Islet of Langerhans (tissue), 1 donor: ENCODE measurements at regions not wholly inside any gene's neighbourhood (a gene's known extent, or its start where the extent isn't known, plus 50 kb on each side); places are given as distances from the start of the nearest gene placed in this dataset.
"Not testable (repeated sequence)": the region's sequence is repeated elsewhere in the genome, so short reads cannot be mapped to it uniquely, and the experiment has no call there.

ENCODE experiments used
- FAIRE-seq: peaks from one replicate; lab custom pipeline; 2011; peaks lifted over from hg19 to GRCh38; lab: Jason Lieb, UNC

DNA sequence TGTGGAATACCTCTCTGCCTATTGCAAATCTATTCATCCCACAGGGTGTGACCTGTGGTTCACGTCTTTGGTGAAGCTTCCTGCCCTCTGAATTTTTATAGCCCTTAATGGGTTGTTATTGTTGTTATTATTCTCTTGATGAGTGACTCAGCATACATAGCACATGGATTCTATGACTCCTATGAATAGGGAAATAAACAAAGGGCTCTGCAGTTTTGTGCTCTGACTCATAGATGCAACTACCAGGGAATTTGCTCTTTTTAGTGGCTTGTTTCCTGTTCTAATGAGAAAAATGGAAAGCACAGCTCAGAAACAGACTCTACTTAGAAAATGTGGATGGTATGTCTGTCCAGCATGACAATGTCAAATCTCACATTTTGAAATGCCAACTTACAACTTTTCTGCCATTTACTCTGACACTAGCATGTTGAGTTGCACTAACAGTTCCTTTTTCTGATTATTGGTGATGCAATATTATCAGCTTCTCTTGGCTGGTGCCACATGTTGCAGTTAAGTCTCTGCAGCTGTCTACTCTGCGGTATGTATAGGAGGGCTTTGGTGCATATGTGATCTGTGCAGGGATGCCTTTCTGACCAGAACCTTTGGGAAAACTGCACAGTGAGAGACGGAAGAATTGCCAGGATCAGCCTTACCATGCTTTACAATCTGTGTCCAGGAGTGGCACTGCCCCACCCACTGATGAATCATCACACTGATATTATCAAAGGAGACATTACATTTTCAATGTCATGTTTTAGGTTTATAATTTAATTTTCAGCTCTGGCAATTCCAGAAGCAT, 996.4 kb upstream of the WWC1 start:
- FAIRE-seq = no peak

DNA sequence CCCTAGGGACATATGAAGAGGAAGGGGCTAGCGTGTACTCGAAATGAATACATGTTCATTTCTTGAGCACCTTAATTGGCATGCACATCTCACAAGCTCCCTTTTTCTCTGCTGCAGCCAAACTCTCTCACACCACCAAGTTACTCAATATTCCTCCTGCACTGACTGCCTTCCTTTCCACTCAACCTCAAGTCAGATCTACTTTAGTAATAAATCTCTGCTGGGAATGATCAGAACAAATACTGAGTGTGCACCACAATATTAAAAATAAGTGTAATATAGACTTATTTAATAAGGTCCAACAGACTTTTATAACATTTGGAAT, 995.8 kb upstream of the WWC1 start:
- FAIRE-seq = no peak

DNA sequence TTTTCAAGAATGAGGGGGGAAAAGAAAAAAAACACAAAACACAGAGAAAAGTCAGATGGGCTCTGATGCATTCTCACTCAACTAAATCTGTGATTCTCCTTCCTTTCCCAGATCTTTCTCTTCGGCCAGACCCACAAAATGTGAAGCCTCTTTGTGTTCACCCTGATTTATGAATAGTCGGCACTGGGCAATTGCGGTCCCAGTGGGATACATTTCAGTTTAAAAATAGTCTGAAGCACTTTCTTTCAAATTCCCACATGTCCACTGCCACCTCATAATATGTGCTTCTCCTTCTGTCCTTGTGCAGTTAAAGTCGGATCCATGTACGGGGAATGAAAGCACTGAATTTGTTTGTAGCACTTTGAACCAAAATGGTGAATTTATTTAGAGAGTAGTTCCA, 995.4 kb upstream of the WWC1 start:
- no peak for FAIRE-seq

DNA sequence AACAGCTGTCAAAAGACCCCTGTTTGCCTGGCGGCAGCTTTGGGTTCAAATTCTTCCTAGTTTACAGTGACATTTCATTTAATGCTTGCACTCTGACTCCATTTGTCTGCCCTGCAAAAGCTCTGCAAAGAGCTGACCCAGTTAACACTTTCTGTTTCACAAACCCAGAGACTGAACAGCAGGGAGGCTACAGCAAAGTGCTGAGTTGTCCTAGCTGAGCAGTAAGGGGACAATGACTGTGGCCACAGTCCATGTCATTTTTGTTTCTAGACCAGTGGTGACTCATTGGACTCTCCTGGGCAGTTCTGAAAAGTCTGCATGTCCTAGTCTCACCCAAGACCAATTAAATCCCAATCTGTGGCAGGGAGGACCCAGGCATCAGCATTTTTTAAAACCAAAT, 994.8 kb upstream of the WWC1 start:
- FAIRE-seq = no peak

DNA sequence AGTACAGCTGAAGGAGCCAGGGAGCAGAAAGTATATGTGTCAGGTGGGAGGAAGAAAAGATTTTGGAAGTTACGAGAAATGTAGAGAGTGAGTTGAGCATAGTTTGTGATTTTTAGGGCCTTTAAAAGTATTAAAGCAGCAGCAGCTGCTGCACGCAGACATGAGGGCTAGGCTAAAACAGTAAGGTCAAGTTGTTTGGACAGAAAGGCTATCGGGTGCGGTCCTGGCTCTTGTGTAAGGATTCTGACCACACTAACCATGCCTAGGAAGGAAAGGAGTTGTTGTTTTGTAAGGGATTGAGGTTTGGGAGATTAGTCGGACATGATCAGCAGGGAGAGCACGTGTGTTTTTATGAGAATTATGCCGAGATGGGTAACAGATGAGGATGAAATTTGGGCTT, 991.6 kb upstream of the WWC1 start:
- FAIRE-seq = not testable (repeated sequence)

DNA sequence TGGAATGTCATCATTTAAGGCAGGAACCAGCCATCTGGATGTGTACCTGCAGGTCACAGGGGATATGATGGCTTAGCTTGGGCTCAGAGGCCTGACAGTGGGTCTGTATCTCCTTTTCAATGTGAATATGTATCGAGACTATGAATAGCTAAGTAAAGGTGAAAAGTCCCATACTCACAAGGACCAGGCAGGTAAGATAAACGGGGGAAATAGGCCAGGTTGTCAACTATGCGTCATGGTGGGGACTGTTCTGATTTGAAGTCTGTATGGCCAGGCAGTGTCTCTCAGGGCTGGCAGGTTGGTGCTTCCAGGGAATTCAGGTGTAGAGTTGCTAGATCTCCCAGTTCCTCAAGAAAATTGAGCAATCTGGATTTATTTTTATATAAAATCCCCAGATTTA, 987.9 kb upstream of the WWC1 start:
- FAIRE-seq = no peak

DNA sequence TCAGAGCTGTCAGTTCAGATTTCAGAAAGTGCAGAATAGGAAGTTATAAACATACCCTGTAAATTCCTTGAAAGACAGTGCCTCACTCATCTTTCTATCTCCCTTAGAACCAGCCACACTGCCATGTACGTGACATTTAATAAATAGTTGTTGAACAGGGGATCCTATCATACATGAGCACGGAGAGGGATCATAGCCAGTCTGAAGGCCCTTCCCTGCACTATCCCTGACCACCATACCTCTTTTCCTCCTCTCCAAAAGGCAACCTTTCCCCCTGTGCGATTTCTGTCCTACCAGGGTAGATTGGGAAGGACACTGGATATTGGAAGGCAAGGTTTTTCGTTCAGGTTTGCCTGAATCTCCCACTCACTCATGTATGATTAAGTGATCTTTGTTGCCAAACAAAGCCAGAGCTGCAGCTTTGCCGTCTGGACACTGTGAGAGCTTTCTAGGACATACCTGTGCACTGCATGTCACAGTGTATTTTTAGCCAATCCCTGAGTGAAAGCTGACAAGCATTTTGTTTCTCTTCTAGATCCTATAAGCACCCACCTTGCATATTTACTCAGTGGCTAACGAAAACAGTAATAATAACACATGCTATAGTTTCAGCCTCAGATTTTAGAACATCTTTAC, 986.5 kb upstream of the WWC1 start:
- no peak for FAIRE-seq

DNA sequence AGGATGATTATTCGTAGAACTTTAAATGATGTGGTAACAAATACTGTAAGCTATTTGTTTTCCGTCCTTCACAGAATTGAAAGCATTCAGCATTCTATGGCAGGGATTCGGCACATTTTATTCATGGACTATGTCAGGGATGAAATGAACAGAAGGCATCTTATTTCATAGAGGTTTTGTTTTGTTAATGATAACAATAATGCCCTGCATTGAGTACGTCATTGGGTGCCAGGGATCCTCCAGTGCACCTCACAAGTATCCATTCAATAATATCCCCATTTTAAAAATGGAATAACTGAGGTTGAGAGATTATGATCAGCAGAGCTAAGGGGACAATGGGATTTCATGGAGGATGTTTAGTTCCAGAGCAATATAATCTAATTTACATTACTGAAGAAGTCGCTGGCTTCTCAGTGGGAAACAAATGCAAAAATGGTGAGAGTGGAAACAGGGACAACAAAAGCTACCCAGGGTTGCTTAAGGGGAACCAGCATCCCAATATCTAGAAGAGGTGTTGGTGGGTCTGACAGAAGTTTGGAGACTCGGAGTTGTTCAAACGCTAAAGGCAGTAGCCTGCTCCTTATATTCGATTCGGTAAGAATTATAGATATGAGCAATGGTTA, 985.7 kb upstream of the WWC1 start:
- FAIRE-seq = no peak

DNA sequence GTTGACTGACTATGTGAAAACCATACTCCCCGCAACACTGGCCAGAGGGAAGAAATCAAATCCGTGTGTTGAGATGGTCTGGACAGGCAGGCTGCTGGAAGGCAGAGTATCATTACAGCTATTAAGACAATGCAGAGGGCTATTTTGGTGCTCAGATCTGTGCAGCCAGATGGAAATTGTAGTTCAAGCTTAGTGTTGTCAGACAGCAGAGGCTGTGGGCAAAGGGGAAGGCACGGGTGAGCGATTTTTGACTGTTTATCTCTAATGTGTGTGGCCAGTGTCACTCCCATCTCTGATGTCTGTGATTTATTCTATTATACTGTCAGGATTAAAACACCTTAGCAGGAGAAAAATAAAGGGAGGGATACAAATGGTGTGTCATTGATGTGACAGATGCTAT, 984.4 kb upstream of the WWC1 start:
- FAIRE-seq = no peak

DNA sequence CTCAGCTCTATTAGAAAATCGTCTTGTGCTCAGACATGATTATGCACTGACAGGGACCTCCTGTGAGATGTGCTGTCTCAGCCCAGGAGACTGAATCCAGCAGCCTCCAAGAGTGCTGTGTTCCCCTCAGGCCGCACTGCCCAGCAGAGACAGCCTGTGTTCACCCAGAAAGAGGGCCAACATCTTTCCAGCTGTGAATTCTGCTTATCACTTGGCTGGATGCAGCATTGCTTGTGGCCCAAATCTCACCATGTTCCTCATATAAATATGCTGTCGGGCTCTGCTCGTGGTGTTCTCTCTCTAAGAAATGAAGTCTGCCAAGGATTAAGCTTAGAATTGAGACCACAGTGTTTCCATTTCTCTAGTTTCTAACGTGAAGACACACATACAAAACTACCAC, 983.0 kb upstream of the WWC1 start:
- FAIRE-seq = no peak

DNA sequence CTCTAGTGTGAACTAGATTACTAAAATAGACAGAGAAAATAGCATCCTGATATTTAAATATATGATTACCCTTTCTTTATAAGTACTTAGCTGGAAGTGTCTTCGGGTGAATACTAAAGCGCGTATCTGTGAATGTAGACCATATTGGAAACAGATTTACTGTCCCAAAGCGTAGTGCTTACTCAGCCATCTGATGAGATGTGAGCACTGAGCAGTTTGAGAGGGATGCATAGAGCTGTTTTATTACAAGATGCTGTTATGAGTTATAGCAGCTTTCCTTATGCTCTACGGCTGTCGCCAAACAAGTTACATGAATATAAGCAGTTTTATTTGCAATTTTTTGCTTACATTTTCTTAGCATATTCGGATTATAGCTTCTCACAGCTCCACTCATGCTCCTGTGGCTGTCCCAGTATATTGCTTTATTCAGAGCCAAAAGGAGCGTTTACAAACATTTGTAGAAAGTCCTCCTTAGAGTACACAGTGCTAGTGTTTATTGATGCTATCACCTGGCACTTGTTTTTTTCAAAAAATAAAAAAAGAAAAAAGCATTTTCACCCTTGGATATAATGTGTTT, 981.4 kb upstream of the WWC1 start:
- FAIRE-seq = no peak

DNA sequence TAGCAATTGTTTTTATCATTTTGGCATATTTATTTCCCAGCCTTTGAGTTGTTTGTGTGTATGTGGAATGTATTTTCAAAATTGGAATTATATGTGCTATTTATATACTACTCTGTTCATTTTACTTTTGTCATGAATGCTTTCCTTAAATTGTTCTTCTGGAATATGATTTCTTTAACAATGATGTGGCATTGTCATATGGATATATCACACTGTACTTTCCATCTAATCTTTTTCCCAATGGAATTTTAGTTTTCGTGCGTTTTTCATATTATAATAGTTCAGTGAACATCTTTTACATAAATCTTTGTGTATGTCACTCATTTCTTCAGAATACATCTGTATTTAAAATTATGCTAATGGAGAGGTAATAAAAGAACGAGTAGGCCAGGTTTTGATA, 980.1 kb upstream of the WWC1 start:
- no peak for FAIRE-seq

DNA sequence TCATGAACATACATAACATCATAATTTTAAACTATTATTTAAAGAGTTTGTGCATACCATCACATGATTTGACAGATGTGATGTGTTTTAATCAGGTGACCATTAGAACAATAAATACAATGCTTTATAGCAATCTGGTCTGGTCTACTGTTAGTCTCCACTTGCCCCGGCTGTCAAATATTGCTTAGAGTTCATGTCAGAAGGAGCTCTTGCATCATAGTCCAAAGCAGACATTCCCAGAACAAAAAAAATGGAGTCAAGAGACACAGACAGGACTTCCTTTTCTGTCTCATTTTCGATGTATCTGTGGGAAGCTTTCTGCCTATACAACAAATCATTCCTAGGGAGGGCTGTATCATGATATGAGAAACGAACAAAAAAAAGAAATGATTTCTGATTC, 979.2 kb upstream of the WWC1 start:
- no peak for FAIRE-seq

DNA sequence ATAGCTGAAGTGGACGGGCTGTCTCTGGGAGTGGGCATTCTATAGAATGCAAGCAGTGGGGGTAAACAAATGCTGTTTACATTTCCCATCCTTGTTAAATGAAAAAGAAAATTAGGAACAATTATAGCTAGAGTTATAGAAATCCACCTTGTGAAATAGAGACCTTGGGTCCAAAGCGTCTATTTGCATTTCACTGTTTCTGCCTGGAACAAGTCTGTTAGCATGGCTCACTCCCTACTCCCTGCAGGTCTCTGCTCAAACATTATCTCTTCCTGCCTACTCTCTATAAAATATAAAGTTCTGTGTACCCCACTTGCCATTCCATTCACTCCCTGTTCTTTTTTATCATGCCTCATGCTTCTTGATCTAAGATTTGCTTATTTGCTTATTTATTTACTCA, 975.7 kb upstream of the WWC1 start:
- FAIRE-seq = no peak

DNA sequence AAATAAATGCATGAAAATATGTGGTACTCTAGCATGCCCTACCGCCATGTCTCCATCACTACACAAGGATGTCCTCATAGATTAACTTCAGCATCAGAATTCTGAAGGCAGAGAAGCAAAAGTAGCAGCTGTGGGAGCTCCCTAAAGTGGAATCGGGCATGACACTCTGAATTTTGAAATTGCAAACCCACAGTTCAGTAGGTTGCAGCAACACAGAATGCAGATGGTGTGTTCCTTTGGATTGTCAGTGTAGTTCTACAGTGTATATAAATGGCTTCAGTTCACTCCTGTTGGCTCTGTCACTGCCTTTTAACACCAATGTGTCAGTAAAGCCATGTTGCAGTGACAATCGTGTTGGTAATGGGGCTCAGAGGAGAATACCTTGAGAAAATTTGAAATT, 973.6 kb upstream of the WWC1 start:
- FAIRE-seq = no peak

DNA sequence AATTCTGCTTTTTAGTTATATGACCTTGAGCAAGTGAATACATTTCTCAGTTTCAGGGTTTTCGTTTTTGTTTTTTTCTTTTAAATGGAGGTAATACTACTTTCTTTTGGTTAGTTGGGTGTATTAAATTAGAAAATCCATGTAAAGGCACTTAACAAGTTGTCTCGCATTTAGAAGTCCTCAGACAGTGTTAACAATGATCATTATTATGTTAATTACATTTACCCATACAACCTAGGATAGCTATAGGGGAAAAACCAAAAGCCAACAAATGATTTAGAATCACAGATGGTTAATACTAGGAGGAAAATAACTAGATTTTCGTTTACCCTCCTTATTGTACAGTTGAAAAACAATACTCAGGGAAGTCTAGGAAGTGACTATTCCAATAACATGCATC, 972.2 kb upstream of the WWC1 start:
- FAIRE-seq = no peak

DNA sequence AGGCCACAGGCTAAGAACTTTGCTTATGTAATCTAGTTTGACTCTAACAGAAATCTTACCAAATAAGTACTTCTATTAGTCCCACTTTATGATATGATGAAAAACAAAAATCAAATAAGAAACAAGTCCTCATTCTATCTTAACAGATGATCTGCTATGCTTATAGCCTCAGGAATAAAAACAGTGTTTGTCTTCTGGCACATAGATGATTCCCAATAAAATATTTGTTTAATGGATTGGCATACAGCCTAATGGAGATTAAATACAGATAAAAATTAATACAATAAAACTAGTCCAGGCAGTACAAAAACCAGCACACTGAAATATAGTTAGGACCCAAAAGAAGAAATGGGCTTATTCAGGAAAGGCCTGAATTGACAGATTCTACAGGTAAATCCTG, 971.4 kb upstream of the WWC1 start:
- FAIRE-seq = no peak

DNA sequence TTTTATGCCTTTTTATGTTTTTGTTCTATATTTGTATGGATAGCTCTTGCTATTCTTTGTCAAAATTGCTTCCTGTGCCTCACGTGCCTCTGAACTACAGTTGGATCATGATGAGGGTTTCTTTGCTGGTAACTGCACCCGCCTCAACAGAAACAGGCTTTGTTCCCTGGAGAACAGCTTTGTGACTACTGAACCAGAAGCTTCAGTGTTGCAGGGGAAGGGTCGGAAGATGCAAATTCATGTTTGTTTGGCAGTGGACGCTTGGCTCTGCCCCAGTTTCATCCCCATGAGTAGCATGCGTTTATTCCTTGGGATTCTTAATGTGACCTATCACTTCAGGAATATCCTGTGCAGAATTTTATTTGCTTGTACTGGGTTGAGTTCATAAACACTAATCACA, 959.1 kb upstream of the WWC1 start:
- FAIRE-seq = no peak

DNA sequence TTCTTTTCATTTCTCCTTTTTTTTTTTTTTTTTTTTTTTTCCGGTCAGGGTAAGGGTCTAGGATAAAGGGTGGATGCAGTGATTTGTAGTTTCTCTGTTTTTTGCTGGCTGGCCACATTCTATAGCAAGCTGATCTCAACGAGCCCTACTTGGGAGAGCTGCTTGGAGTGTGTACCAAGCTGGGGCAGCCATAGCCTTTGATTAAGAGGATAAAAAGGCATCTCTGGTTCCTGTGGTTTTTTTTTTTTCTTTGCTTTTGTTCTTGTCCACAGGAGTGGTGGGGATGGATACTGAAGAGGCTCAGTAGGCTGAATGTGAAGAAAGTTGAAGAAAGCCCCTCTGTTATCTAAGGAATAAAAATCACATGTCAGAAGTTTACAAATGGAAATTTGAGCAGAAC, 955.3 kb upstream of the WWC1 start:
- no peak for FAIRE-seq

DNA sequence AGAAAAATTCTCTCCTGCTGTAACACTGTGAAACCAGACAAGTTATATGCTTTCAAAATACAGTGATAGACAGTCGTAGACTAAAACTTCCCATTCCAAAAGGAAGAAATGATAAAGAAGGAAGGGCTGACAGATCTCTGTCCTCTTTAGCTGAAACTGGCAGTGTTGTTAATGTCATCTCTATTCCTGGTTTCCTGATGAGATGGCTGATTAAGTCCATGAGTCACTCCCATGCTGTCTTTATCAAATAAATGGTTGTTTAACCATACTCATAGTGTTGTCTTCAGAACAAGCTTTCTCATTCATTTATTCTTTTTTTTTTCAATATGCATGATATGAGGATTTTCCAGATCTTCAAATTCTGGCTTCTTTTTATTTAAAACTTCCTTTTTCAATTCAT, 952.2 kb upstream of the WWC1 start:
- FAIRE-seq = no peak

DNA sequence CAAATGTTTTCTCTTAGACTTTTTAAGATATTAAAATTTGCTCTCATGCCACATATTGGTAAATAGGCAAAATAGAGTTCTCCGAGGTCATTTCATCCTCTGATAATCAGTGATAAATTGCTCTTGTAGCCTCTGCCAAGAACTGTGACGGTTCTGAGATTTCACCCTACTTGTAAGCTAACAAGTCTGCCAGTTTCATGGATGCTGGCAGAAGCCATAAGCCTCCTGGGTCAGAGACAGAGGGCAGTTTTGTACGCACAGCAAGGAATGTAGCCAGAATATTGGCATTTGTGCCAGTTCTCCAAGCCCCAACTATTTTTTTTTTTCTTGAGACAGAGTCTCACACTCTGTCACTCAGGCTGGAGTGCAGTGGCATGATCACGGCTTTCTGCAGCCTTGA, 945.0 kb upstream of the WWC1 start:
- no peak for FAIRE-seq

DNA sequence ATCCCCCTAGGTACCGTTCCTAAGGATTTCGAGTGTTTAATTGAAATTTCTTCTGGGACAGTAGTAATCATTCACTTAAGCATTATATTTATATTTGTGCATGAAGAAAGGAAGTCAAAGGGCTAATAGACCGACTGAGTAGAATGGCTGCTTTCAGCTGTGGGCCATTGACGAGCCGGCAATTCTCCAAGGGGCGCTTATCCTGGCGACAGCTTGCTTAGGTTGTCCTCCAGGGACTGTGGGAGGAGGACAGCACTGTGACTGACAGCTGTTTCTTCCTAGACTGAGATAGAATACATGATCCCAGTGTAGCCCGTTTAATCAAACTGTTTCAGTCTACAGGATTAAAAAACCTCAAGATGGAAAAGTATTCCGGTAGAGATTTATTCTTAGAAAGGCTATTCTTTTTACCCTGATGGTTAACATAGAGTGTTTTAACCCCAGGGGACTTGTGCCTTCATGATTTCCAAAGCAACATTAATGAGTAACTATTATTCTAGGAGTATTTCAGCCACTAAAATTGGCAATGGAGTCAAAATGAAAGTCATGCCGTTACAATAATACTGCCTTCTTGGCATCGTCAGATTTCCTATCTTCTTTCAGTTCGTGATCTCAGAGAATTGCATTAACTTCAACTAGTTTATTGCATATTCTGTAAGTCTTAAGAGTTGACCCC, 943.1 kb upstream of the WWC1 start:
- FAIRE-seq = no peak

DNA sequence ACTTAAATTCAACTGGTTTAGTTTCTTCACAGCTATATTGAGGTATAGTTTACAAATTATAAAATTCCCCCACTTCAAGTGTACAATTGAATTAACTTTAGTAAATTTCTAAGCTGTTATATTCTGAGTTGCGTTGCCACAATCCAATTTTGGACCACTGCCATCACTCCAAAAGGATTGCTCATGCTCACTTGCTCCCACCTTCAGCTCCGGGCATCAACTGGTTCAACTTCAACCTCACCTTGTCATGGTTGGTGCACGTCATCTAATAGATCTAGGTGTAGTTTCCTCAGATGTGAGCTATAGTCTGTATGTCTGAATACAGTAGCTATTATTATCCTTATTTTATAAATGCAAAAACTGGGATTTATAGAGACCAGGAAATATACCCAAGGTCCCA, 942.5 kb upstream of the WWC1 start:
- FAIRE-seq = no peak
